ENCODE measurements at regions not wholly inside any gene's neighbourhood (a gene's known extent, or its start where the extent isn't known, plus 50 kb on each side); places are given as distances from the start of the nearest gene placed in this dataset.
"Not testable (repeated sequence)": the region's sequence is repeated elsewhere in the genome, so short reads cannot be mapped to it uniquely, and the experiment has no call there.

- intact Hi-C loops (cut with micrococcal nuclease); H3K27me3 Mint-ChIP-seq (ENCODE audit: low read depth): not testable (repeated sequence)
Observed at GRCh38 chr2:131990751-131991150, 171.0 kb downstream of the ANKRD30BL start.

DNA sequence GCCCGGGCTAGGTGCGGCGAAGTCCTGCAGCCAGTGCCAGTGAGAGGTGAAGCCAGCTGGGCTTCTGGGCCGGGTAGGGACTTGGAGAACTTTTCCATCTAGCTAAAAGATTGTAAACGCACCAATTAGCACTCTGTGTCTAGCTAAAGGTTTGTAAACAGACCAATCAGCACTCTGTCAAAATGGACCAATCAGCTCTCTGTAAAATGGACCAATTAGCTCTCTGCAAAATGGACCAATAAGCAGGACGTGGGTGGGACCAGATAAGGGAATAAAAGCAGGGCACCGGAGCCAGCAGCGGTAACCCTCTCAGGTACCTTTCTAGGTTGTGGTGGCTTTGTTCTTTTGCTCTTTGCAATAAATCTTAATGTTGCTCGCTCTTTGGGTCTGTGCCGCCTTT is 195.1 kb downstream of the ANKRD30BL start:
- DNase-seq; H3K27ac Mint-ChIP-seq; H3K4me3 Mint-ChIP-seq; H3K9me3 Mint-ChIP-seq; H3K36me3 Mint-ChIP-seq (ENCODE audit: low read depth); H3K27me3 Mint-ChIP-seq (ENCODE audit: low read depth); intact Hi-C loops (cut with micrococcal nuclease); H3K4me1 Mint-ChIP-seq (ENCODE audit: low read depth); CTCF ChIA-PET: not testable (repeated sequence)

More at GRCh38 chr2:131990751-131991150, 171.0 kb downstream of the ANKRD30BL start:
- H3K27ac Mint-ChIP-seq; H3K9me3 Mint-ChIP-seq; H3K4me1 Mint-ChIP-seq (ENCODE audit: low read depth); H3K4me3 Mint-ChIP-seq; CTCF ChIA-PET; DNase-seq; H3K36me3 Mint-ChIP-seq (ENCODE audit: low read depth): not testable (repeated sequence)

GRCh38 chr2:131966256-131966655 is 195.5 kb downstream of the ANKRD30BL start:
- intact Hi-C loops (cut with micrococcal nuclease), result no loop called here
- Mint-ChIP-seq H3K27ac (no peak overlapping the region), H3K4me3 (no peak overlapping the region), H3K9me3 (peaks cover 1% of the 10 kb centered on the region), H3K36me3 (ENCODE audit: low read depth) (no peaks in the 10 kb centered on the region), H3K4me1 (ENCODE audit: low read depth) (no peaks in the 10 kb centered on the region), H3K27me3 (ENCODE audit: low read depth) (no peaks in the 10 kb centered on the region)
- DNase-seq, result no peak
- CTCF ChIA-PET, result no interaction called here

DNA sequence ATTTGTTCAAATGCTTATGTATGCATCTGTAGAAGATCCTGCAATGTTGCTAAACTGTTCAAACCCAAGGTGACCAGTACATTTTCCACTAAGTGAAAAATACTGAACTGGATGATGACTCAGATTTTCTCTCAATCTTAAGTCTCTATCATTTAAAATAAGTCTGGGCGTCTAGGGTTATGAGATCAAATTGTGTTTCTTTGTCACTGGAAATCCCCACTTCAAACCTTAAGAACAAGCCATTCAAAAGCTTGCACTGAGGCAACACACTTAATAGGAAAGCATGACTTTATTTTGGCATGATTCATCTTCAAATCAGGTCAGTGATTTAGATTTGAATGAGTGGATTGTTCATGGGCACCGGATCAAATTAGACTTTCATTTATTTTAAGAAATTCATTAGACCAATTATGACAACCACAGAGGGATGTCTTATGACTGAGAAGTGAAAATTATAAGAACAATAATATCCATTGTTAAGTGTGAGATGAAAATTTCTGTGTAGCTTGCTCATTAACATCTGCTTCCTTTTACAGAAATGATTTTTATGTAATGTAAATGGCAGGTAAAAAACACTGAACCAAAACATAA is 203.6 kb downstream of the ANKRD30BL start:
- H3K36me3 Mint-ChIP-seq (ENCODE audit: low read depth); CTCF ChIA-PET; intact Hi-C loops (cut with micrococcal nuclease); H3K9me3 Mint-ChIP-seq; DNase-seq; H3K4me3 Mint-ChIP-seq; H3K27ac Mint-ChIP-seq; H3K4me1 Mint-ChIP-seq (ENCODE audit: low read depth); H3K27me3 Mint-ChIP-seq (ENCODE audit: low read depth): not testable (repeated sequence)

- CTCF ChIA-PET; intact Hi-C loops (cut with micrococcal nuclease); H3K9me3 Mint-ChIP-seq: not testable (repeated sequence)
Observed at GRCh38 chr2:131948641-131949040, 213.1 kb downstream of the ANKRD30BL start.

DNA sequence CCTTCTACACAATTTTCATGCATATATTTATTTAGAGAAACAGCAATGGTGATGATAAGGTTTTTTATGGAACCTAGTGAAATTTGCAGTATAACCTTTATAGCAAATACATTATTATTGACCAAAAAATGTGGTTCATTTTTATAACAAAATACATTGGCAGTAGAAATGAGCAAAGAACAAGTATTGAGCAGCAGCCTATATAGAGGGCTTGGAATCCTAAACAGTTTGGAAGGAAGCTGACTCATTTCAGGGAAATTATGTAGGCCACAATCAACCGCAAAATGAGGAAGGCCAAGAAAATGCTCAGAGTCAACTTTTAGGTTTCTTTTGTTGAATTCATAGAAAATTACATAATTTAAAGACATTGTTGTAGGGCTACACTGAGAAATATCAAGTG is 238.5 kb downstream of the ANKRD30BL start:
- H3K4me1 Mint-ChIP-seq (ENCODE audit: low read depth); H3K9me3 Mint-ChIP-seq; H3K27ac Mint-ChIP-seq; H3K27me3 Mint-ChIP-seq (ENCODE audit: low read depth); intact Hi-C loops (cut with micrococcal nuclease); H3K36me3 Mint-ChIP-seq (ENCODE audit: low read depth); H3K4me3 Mint-ChIP-seq; DNase-seq; CTCF ChIA-PET: not testable (repeated sequence)

More at GRCh38 chr2:131948641-131949040, 213.1 kb downstream of the ANKRD30BL start:
- H3K4me1 Mint-ChIP-seq (ENCODE audit: low read depth); H3K27ac Mint-ChIP-seq; DNase-seq; H3K27me3 Mint-ChIP-seq (ENCODE audit: low read depth); H3K4me3 Mint-ChIP-seq; H3K36me3 Mint-ChIP-seq (ENCODE audit: low read depth): not testable (repeated sequence)

GRCh38 chr2:131922854-131923253 is 238.9 kb downstream of the ANKRD30BL start:
- DNase-seq; H3K4me1 Mint-ChIP-seq (ENCODE audit: low read depth); H3K36me3 Mint-ChIP-seq (ENCODE audit: low read depth); H3K27ac Mint-ChIP-seq; H3K27me3 Mint-ChIP-seq (ENCODE audit: low read depth); intact Hi-C loops (cut with micrococcal nuclease); H3K4me3 Mint-ChIP-seq; H3K9me3 Mint-ChIP-seq; CTCF ChIA-PET: not testable (repeated sequence)

All from activated naive CD4-positive, alpha-beta T cell treated with anti-CD3 and anti-CD28 coated beads for 36 hours (primary cell).